CD4-positive, alpha-beta T cell treated with Interleukin-1 beta for 1 hour (primary cell): ENCODE measurements at regions not wholly inside any gene's neighbourhood (a gene's known extent, or its start where the extent isn't known, plus 50 kb on each side); places are given as distances from the start of the nearest gene placed in this dataset.
A peak's percentile ranks its signal among the peaks of the same experiment; 100 is the strongest.
"Not testable (repeated sequence)": the region's sequence is repeated elsewhere in the genome, so short reads cannot be mapped to it uniquely, and the experiment has no call there.

Experiments used
- DNase-seq, 2 donors: peaks; one replicate each; pipeline ENCODE4 v3.0.0-alpha.2; 2020 to 2022

GRCh38 chr2:43146083-43146482 lies 80.3 kb downstream of the ZFP36L2 start:
- no peak for DNase-seq

GRCh38 chr2:43144263-43144662 lies 82.1 kb downstream of the ZFP36L2 start:
- DNase-seq: no peak

DNA sequence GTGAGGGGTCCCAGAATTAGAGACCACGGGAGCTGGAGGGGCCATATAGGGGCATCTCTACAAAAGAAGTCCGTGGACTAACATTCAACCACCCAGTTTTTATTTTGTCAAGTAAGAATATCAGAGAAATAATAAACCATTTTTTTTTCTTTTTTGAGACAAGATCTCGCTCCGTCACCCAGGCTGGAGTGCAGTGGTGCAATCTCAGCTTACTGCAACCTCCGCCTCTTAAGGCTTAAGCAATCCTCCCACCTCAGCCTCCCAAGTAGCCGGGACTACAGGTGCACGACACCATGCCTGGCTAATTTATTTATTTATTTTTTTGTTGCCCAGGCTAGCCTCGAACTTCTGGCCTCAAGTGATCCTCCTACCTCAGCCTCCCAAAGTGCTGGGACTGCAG lies 82.7 kb downstream of the ZFP36L2 start:
- DNase-seq: no peak

DNA sequence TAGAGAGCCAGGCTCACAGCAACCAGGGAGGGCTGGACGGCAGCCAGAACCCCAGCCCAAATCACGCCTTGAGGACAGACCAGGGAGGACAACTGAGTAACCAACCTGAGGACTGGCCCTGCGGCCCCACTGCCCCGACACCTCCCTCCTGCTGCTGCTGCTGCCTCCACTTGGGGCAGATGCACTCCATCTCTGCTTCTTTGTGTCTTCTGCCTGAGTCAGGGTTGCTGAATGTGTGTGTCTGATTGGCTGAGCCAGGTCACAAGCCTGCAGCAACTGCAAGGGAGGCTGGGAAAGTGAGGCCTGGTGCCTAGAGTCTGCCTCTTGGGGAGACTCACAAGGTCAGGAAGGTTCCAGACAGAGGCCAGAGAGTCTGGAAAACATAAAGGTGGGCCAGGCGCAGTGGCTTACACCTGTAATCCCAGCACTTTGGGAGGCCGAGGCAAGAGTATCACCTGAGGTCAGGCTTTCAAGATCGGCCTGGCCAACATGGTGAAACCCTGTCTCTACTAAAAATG lies 83.4 kb downstream of the ZFP36L2 start:
- DNase-seq: peak; percentile 45 to 69

- DNase-seq: not testable (repeated sequence)
Measured at GRCh38 chr2:43141636-43142151, 84.7 kb downstream of the ZFP36L2 start.

GRCh38 chr2:43139996-43140621 lies 86.3 kb downstream of the ZFP36L2 start:
- peak; percentile 19 to 52 for DNase-seq

DNA sequence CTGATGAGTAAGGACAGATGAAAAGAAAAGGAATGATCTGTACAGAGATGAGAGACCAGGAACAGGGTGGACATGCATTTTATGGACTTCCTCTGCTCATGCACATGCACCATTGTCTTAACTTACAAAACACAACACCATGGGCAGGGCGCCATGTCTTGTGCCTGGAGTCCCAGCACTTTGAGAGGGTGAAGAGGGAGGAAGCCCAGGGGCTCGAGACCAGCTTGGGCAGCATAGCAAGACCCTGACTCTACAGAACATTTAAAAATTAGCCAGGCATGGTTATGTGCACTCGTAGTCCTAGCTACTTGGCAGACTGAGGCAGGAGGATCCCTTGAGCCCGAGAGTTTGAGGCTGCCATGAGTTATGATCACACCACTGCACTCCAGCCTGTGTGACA lies 86.9 kb downstream of the ZFP36L2 start:
- DNase-seq: no peak

GRCh38 chr2:43138441-43138840 lies 88.0 kb downstream of the ZFP36L2 start:
- DNase-seq: no peak

- peak; percentile 83 to 89 for DNase-seq
Measured at GRCh38 chr2:43136876-43137275, 89.5 kb downstream of the ZFP36L2 start.

DNA sequence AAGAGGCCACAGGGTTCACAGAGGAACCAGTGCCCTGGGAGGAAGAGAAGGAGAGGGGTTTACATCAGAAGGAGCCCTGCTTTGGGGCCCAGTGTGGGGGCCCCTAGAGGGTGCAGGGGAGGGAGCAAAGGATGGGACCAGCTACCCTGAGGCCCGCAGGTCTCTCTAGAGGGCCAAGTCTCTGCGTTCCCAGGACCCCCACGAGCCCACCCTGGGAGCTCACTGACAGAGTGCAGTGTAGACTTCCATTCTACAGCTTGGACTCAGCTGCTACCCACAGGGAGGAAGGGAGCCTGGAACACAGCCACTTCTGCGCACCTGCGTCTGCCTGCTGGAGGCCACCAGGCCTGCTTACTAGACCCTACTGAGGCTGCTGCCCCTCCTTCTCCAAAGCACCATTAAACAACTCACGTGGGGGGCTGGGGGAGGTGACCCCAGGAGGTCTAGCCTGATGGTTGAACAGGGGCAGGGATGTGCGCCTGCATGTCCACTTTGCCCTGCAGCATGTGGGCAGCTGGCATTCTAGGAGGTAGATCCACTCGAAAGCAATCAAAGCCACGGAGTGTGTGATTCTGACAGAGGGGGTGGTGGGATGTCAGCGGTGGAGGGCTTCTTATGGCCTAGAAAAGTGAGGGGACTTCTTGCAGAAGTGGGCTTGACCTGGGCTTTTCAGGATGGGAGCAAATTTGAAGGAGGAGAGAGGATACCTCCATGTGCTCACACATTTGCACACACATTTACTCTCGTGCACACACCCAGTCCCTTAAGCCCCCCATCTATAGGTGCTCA lies 90.2 kb downstream of the ZFP36L2 start:
- DNase-seq: no peak

DNA sequence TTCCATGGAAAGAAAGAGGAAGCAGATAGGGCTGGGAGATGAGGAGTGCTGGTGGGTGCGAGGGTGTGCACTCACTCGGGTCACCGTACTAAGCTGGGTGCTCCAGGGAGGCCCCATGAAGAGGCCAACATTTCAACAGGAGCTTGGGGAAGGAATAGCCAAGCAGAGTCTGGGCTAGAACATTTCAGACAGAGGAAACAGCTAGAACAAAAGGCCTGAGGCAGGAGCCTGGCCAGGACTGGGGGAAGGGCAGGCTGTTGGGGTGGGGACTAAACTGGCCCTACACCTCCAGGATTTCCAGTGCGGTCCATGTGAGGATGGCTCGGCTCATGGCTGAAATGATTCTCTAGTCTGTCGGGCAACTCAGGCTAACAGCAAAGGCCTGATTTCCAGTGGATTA lies 90.8 kb downstream of the ZFP36L2 start:
- no peak for DNase-seq

DNA sequence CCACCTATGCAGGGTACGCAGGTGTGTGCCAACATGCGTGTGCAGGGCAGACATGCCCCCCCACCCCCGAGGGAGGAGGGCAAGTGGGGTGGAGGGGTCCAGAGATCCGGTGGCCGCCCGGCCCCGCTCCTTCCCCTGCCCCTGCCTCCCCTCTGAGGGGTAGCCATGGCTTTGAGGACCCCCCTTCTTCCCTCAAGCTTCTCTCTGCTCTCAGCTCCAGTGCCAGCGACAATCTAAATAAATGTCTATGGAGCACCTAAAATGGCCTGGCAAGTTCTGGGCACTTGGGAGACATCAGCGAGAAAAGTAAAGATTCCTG lies 91.9 kb downstream of the ZFP36L2 start:
- DNase-seq: no peak

DNA sequence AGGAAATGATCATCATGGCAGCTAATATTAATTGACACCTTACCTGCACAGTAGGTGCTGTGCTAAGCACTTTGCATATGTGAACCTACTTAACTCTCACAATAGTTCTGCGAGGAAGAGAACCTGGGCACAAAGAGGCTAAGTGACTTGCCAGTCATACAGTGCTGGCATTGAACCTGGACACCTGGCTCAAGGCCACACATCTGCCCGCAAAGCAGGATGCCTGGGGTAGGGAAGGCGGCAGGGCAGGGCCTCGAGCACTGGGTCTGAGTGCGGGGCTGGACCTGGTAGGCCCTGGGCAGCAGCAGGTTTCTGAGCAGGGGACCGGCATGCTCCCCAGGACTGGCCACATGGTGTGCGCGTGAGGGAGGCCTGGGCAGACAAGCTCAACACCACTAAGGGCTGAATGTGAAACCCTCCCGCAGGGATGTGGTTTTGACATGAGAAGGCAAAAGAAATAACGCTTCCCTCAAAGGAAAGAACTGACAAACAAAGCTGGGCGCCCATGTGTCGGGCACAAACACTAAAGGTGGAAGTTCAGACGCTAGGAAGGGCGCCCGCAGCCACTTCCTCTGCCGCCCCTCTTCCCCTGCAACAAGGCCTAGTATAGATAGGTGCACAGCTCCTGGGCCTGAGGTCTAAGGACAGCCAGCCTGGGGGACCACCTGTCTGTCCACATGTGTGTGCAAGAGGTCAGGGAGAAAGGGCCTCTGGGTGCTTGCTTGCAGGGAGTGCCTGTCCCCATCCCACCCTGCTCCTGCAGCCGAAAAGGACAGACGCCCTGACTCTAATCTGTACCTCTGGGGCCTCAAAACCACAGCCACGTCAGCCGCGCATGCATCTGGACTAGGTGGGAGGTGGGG lies 92.5 kb downstream of the ZFP36L2 start:
- peak; percentile 76 to 89 for DNase-seq

GRCh38 chr2:43133336-43133707 lies 93.1 kb downstream of the ZFP36L2 start:
- no peak for DNase-seq

DNA sequence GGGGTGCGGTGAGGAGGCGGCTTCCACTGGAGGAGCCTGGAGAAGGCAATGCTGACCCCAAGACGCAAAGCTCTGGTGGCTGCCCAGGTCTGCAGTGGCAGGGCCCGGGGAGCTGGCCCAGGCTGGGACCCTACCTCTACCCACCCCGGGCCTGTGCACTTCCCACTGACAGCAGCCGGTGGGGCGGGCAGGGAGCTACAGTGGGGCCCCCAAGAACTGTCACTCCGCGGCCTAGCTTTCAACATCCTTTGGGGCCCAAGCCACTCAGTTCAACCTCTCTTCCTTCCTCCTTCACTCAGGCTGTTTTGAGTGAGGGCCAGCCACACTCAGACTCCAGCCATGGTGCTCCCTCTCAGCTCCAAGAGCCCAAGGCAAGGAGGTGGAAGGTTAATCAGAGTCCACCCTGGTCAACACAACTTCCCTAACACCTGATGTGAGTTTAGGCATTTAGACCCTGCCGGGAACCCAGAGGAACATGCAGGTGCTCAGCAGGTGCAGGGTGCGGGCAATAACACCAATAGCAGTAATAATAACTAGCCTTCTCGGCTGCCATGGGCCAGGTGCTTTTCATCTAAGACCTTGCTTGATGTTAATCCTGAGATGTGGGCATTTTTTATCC lies 93.6 kb downstream of the ZFP36L2 start:
- DNase-seq: peak in 1 of 2 donors; percentile 42

DNA sequence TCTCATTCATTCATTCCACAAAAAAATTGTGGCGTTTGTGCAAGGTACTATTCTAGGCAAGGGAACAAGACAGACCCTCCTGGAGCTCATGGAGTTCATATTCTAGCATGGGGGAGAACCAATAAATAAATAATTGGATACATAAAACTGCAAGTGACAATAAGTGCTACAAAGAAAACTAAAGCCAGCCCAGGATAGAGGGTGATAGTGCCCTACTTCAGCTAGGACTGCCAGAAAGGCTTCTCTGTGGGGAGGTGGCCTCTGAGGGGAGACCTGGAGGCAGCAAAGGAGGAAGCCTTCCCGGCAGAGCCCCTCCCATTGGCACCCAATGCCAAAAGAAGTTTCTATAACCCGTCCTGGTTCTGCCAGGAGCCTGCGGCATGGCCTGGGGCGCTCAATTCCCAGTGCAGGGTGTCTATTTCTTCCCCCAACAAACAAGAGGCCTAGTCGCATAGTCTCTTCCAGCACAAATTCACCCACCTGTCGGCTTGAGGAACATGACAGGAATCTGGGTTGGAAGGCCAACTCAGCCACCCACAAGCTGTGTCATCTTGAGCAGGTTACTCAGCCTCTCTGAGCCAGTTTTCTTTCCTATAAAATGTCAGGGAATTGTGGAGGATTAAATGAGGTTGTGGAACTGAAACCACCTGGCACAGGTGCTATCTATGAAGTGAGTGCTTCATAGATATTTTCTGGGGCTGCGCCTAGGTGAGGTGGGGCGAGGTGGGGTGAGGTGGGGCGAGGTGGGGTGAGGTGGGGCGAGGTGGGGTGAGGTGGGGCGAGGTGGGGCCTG lies 94.3 kb downstream of the ZFP36L2 start:
- DNase-seq: no peak

GRCh38 chr2:43131051-43131889 lies 95.1 kb downstream of the ZFP36L2 start:
- DNase-seq: peak; percentile 87 to 88

DNA sequence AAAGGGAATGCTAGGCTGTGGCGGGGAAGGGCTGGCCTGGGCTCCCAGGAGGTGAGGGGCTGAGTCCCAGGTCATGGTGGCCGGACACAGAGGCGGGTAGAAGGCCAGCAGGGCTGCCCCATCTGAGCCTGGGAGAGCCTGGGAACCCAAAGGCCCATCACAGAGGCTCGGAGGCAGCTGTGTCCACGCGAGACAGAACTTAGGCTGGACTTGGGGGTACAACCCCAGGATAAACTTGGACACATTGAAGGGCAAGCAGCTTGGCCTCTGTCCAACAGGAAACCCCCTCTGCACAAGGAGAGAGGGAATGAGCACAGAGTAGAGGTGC lies 95.9 kb downstream of the ZFP36L2 start:
- no peak for DNase-seq

GRCh38 chr2:43129676-43130547 lies 96.5 kb downstream of the ZFP36L2 start:
- peak; percentile 40 to 65 for DNase-seq

GRCh38 chr2:43128559-43128955 lies 97.8 kb downstream of the ZFP36L2 start:
- no peak for DNase-seq
